BE2C (cell line): ENCODE measurements at regions not wholly inside any gene's neighbourhood (a gene's known extent, or its start where the extent isn't known, plus 50 kb on each side); places are given as distances from the start of the nearest gene placed in this dataset.

ENCODE experiments used
- DNase-seq: peaks from one replicate; pipeline ENCODE4 v3.0.0-alpha.2; 2020
- H3K27me3 ChIP-seq: fragments of 250-450 bp; sonication (Bioruptor Pico); 2 replicates; pipeline ENCODE4 v1.5.1; 2020; ENCODE audit warnings: mild to moderate bottlenecking
- H3K36me3 ChIP-seq: fragments of 250-450 bp; sonication (Bioruptor Pico); 2 replicates; pipeline ENCODE4 v1.5.1; 2020; ENCODE audit warnings: mild to moderate bottlenecking
- H3K4me1 ChIP-seq: fragments of 250-450 bp; sonication (Bioruptor Pico); 2 replicates; pipeline ENCODE4 v1.5.1; 2020
- H3K4me3 ChIP-seq: 2 replicates; pipeline ENCODE4 v1.5.1; 2011; ENCODE audit warnings: low read depth, low read length
- H3K9me3 ChIP-seq: fragments of 250-450 bp; sonication (Bioruptor Pico); 2 replicates; pipeline ENCODE4 v1.5.1; 2020
- TF ChIP-seq, protein P1 (sequence below): IDR thresholded peaks from 2 replicates; pipeline ENCODE4 v1.5.1; 2012; ENCODE audit warnings: mild to moderate bottlenecking, low read depth, low read length

DNA sequence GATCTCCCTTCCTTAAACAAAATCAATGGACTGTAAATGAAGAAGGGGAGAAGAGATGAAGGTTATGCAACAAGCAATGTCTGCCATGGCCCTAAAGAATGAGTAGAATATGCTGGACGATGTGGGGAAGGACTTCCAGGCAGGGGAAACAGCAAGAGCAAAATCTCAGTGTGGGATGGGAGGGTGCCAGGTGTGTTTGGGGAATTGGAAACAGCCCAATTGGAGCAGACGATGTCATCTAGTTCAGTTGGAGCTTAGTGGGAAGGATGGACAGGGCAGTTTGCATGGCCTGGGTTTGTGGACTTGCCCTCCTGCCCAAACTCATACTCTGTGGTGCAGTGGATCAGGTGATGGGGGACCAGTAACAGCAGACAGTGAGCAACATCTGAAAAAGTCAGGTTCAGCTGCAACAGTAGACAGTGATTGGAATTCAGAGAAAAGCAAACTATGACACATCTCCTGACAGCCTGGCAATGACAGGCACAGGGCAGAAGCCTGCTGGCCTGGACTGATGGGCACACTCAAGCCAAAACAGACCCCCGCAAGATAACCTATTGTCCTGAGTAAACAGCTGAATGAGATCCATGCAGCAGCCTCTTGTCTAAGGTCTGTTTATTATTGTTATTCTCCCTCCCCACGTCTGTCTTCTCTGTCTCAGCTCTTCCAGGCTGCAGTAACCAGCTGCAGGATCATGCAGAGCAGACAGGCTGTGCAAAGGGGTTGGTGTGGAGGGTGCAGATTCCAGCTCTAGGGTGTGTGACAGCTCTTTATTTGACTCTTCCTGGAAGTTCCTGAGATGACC is 50.5 kb upstream of the PRELP start:
- H3K36me3 ChIP-seq, result no peaks in the 10 kb centered on the region
- no peaks in the 10 kb centered on the region for H3K9me3 ChIP-seq
- H3K27me3 ChIP-seq, result no peaks in the 10 kb centered on the region
- no peak overlapping the region for H3K4me3 ChIP-seq
- peak; percentile 27 for DNase-seq
- TF ChIP-seq, protein P1, sequence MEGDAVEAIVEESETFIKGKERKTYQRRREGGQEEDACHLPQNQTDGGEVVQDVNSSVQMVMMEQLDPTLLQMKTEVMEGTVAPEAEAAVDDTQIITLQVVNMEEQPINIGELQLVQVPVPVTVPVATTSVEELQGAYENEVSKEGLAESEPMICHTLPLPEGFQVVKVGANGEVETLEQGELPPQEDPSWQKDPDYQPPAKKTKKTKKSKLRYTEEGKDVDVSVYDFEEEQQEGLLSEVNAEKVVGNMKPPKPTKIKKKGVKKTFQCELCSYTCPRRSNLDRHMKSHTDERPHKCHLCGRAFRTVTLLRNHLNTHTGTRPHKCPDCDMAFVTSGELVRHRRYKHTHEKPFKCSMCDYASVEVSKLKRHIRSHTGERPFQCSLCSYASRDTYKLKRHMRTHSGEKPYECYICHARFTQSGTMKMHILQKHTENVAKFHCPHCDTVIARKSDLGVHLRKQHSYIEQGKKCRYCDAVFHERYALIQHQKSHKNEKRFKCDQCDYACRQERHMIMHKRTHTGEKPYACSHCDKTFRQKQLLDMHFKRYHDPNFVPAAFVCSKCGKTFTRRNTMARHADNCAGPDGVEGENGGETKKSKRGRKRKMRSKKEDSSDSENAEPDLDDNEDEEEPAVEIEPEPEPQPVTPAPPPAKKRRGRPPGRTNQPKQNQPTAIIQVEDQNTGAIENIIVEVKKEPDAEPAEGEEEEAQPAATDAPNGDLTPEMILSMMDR, result no peak
- H3K4me1 ChIP-seq, result peaks cover 8% of the 10 kb centered on the region; the same call in 1 of the 2 replicates

DNA sequence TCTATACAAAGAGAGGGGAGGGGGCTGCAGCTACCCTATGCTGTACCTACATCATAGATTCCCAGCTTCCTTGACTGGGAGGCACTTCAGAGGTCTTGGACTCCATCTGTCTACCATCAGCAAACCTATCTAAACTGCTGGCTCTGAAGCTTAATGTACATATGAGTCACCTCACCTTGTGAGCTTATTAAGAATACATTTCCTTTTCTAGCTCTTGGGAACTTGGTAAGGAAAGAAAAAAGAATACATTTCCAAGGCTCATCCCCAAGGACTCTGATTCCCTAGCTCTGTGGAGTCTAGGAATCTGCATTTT is 50.0 kb upstream of the PRELP start:
- no peak overlapping the region for H3K4me3 ChIP-seq
- no peak for DNase-seq
- no peaks in the 10 kb centered on the region for H3K27me3 ChIP-seq
- H3K4me1 ChIP-seq, result peaks cover 8% of the 10 kb centered on the region; the same call in 1 of the 2 replicates
- TF ChIP-seq, protein P1, result no peak
- H3K36me3 ChIP-seq, result no peaks in the 10 kb centered on the region
- H3K9me3 ChIP-seq, result no peaks in the 10 kb centered on the region
